MCF 10A (cell line): ENCODE measurements at regions not wholly inside any gene's neighbourhood (a gene's known extent, or its start where the extent isn't known, plus 50 kb on each side); places are given as distances from the start of the nearest gene placed in this dataset.

ENCODE experiments used
- BruUV-seq: library from RNA; stranded (reverse); fragments of 400-500 nt; replicated peaks from 2 replicates; lab custom pipeline; 2021; lab: Mats Ljungman, UMichigan
- CTCF ChIA-PET: fragments of 300-600 bp; sonication (Branson Sonifier 250); formaldehyde crosslinking; extraction: SDS; loops from one replicate; lab custom pipeline; 2021; ENCODE audit warnings: antibody characterized with exemption, inconsistent platforms; lab: Yijun Ruan, JAX
- POLR2A ChIA-PET: fragments of 300-600, 350-650 bp; sonication (Branson Sonifier 250); formaldehyde crosslinking; extraction: SDS; loops from one replicate; lab custom pipeline; 2020; ENCODE audit warnings: antibody characterized with exemption, inconsistent platforms; lab: Yijun Ruan, JAX
- DNase-seq: peaks from one replicate; pipeline ENCODE4 v3.0.0-alpha.2; 2018; ENCODE audit not compliant: unreplicated experiment
- H3K27ac Mint-ChIP-seq: one replicate; pipeline ENCODE4 v1.8.0; 2022; ENCODE audit warnings: mild to moderate bottlenecking, low read depth, mixed read lengths; ENCODE audit not compliant: unreplicated experiment
- H3K27me3 Mint-ChIP-seq: one replicate; pipeline ENCODE4 v1.8.0; 2022; ENCODE audit warnings: mixed read lengths; ENCODE audit not compliant: insufficient read depth, unreplicated experiment
- H3K36me3 Mint-ChIP-seq: one replicate; pipeline ENCODE4 v1.8.0; 2022; ENCODE audit warnings: mild to moderate bottlenecking, moderate library complexity, mixed read lengths; ENCODE audit not compliant: insufficient read depth, unreplicated experiment
- H3K4me1 Mint-ChIP-seq: one replicate; pipeline ENCODE4 v1.8.0; 2022; ENCODE audit warnings: mixed read lengths; ENCODE audit not compliant: insufficient read depth, unreplicated experiment
- H3K4me3 Mint-ChIP-seq: one replicate; pipeline ENCODE4 v1.8.0; 2022; ENCODE audit warnings: mild to moderate bottlenecking, moderate library complexity, mixed read lengths; ENCODE audit not compliant: unreplicated experiment
- H3K9me3 Mint-ChIP-seq: one replicate; pipeline ENCODE4 v1.8.0; 2022; ENCODE audit warnings: mixed read lengths; ENCODE audit not compliant: unreplicated experiment
- CTCF ChIP-seq: fragments of 200-600 bp; IDR thresholded peaks from one replicate; pipeline ENCODE4 v1.8.0; 2022; ENCODE audit warnings: antibody characterized with exemption, mild to moderate bottlenecking; ENCODE audit not compliant: unreplicated experiment
- intact Hi-C: fragments of 100-400 bp; cut with micrococcal nuclease; formaldehyde crosslinking; loops from 2 replicates; pipeline ENCODE4 v1.14.1; 2022

GRCh38 chr11:97615546-97615945 lies 1225.7 kb downstream of the JRKL start:
- CTCF ChIA-PET = no interaction called here
- TF ChIP-seq CTCF = no peak

GRCh38 chr11:97617031-97617430 lies 1227.2 kb downstream of the JRKL start:
- no peaks in the 10 kb centered on the region for H3K9me3 Mint-ChIP-seq
- no peak overlapping the region for H3K4me3 Mint-ChIP-seq
- ChIA-PET POLR2A (no interaction called here), CTCF (interaction anchor here (0.9 kb wide), 1 partner anchor 1402 kb away, joined by 3 read pairs; no protein-coding TSS in a partner anchor)
- no peaks in the 10 kb centered on the region for H3K36me3 Mint-ChIP-seq
- TF ChIP-seq CTCF = no peak
- no peak overlapping the region for H3K27ac Mint-ChIP-seq
- BruUV-seq = no TSS peak
- intact Hi-C loops = no loop called here
- H3K27me3 Mint-ChIP-seq = peaks cover 51% of the 10 kb centered on the region
- H3K4me1 Mint-ChIP-seq = no peaks in the 10 kb centered on the region
- no peak for DNase-seq

More at GRCh38 chr11:97615546-97615945, 1225.7 kb downstream of the JRKL start:
- intact Hi-C loops = no loop called here
- Mint-ChIP-seq H3K4me3 (no peak overlapping the region), H3K27me3 (peaks cover 53% of the 10 kb centered on the region), H3K27ac (no peak overlapping the region), H3K4me1 (no peaks in the 10 kb centered on the region), H3K9me3 (no peaks in the 10 kb centered on the region), H3K36me3 (no peaks in the 10 kb centered on the region)
- no TSS peak for BruUV-seq
- POLR2A ChIA-PET = no interaction called here
- no peak for DNase-seq

- intact Hi-C loops = no loop called here
- Mint-ChIP-seq H3K4me3 (no peak overlapping the region), H3K9me3 (no peaks in the 10 kb centered on the region), H3K27me3 (peaks cover 64% of the 10 kb centered on the region), H3K36me3 (no peaks in the 10 kb centered on the region), H3K4me1 (no peaks in the 10 kb centered on the region), H3K27ac (no peak overlapping the region)
- ChIA-PET CTCF (no interaction called here), POLR2A (interaction anchor here (0.7 kb wide), 1 partner anchor 230 kb away, joined by 3 read pairs; no protein-coding TSS in a partner anchor)
- no peak for DNase-seq
- TF ChIP-seq CTCF = no peak
- BruUV-seq = no TSS peak
Observed at GRCh38 chr11:97620007-97620406, 1230.2 kb downstream of the JRKL start.

- peaks cover 55% of the 10 kb centered on the region for H3K27me3 Mint-ChIP-seq
- POLR2A ChIA-PET = no interaction called here
Observed at GRCh38 chr11:97621282-97621681, 1231.5 kb downstream of the JRKL start.

More at GRCh38 chr11:97621282-97621681, 1231.5 kb downstream of the JRKL start:
- Mint-ChIP-seq H3K4me1 (no peaks in the 10 kb centered on the region), H3K4me3 (no peak overlapping the region), H3K36me3 (no peaks in the 10 kb centered on the region), H3K27ac (no peak overlapping the region), H3K9me3 (no peaks in the 10 kb centered on the region)
- TF ChIP-seq CTCF = no peak
- DNase-seq = no peak
- intact Hi-C loops = no loop called here
- BruUV-seq = no TSS peak
- CTCF ChIA-PET = no interaction called here
